Activated gamma-delta T cell (primary cell): ENCODE measurements at regions not wholly inside any gene's neighbourhood (a gene's known extent, or its start where the extent isn't known, plus 50 kb on each side); places are given as distances from the start of the nearest gene placed in this dataset.

Experiments used
- DNase-seq: peaks from one replicate; lab custom pipeline; 2025; lab: John Stamatoyannopoulos, UW

GRCh38 chr11:115775846-115776245 is 271.6 kb upstream of the CADM1 start:
- no peak for DNase-seq

- no peak for DNase-seq
Measured at GRCh38 chr11:115774756-115775155, 270.5 kb upstream of the CADM1 start.

- no peak for DNase-seq
Measured at GRCh38 chr11:115769891-115770290, 265.7 kb upstream of the CADM1 start.

- DNase-seq = no peak
Measured at GRCh38 chr11:115767883-115768282, 263.7 kb upstream of the CADM1 start.

GRCh38 chr11:115767047-115767802 is 263.0 kb upstream of the CADM1 start:
- DNase-seq = no peak

- DNase-seq = no peak
Measured at GRCh38 chr11:115766561-115766960, 262.3 kb upstream of the CADM1 start.

GRCh38 chr11:115765803-115766239 is 261.6 kb upstream of the CADM1 start:
- DNase-seq = no peak

GRCh38 chr11:115764176-115764575 is 260.0 kb upstream of the CADM1 start:
- DNase-seq = no peak

- DNase-seq = no peak
Measured at GRCh38 chr11:115761817-115762216, 257.6 kb upstream of the CADM1 start.

GRCh38 chr11:115761348-115761747 is 257.1 kb upstream of the CADM1 start:
- DNase-seq = no peak

GRCh38 chr11:115760461-115761320 is 256.5 kb upstream of the CADM1 start:
- DNase-seq = no peak

- DNase-seq = no peak
Measured at GRCh38 chr11:115759622-115760460, 255.6 kb upstream of the CADM1 start.

GRCh38 chr11:115758011-115758410 is 253.8 kb upstream of the CADM1 start:
- DNase-seq = no peak

- DNase-seq = no peak
Measured at GRCh38 chr11:115751243-115752015, 247.2 kb upstream of the CADM1 start.

GRCh38 chr11:115745610-115746512 is 241.6 kb upstream of the CADM1 start:
- no peak for DNase-seq

GRCh38 chr11:115745066-115745465 is 240.9 kb upstream of the CADM1 start:
- DNase-seq = no peak

GRCh38 chr11:115743719-115744118 is 239.5 kb upstream of the CADM1 start:
- no peak for DNase-seq

- no peak for DNase-seq
Measured at GRCh38 chr11:115741376-115742107, 237.3 kb upstream of the CADM1 start.

- DNase-seq = no peak
Measured at GRCh38 chr11:115740324-115740723, 236.1 kb upstream of the CADM1 start.

GRCh38 chr11:115739878-115740277 is 235.7 kb upstream of the CADM1 start:
- DNase-seq = no peak
